DMS153 treated with DMSO at 0.1 percent for 48 hours (cell line): ENCODE measurements at regions not wholly inside any gene's neighbourhood (a gene's known extent, or its start where the extent isn't known, plus 50 kb on each side); places are given as distances from the start of the nearest gene placed in this dataset.
"Not testable (repeated sequence)": the region's sequence is repeated elsewhere in the genome, so short reads cannot be mapped to it uniquely, and the experiment has no call there.

Experiments
- DNase-seq: peaks from one replicate; lab custom pipeline; 2025; ENCODE audit not compliant: unreplicated experiment; lab: John Stamatoyannopoulos, UW

- no peak for DNase-seq
Observed at GRCh38 chr17:37859451-37859850, 64.8 kb upstream of the TBC1D3K start.

- DNase-seq: not testable (repeated sequence)
Observed at GRCh38 chr17:37858391-37858790, 65.8 kb upstream of the TBC1D3K start.

- no peak for DNase-seq
Observed at GRCh38 chr17:37856245-37856644, 68.0 kb upstream of the TBC1D3K start.

- DNase-seq: no peak
Observed at GRCh38 chr17:37849617-37849972, 74.6 kb upstream of the TBC1D3K start.

GRCh38 chr17:37848690-37849616 is 75.3 kb upstream of the TBC1D3K start:
- DNase-seq: no peak

- no peak for DNase-seq
Observed at GRCh38 chr17:37847811-37848331, 76.3 kb upstream of the TBC1D3K start.

GRCh38 chr17:37847102-37847501 is 77.1 kb upstream of the TBC1D3K start:
- no peak for DNase-seq

- DNase-seq: no peak
Observed at GRCh38 chr17:37844977-37845293, 79.3 kb upstream of the TBC1D3K start.

GRCh38 chr17:37844158-37844976 is 79.8 kb upstream of the TBC1D3K start:
- no peak for DNase-seq

GRCh38 chr17:37842401-37842800 is 81.8 kb upstream of the TBC1D3K start:
- no peak for DNase-seq

GRCh38 chr17:37841232-37841631 is 83.0 kb upstream of the TBC1D3K start:
- DNase-seq: no peak

- no peak for DNase-seq
Observed at GRCh38 chr17:37840576-37840975, 83.6 kb upstream of the TBC1D3K start.

GRCh38 chr17:37839196-37839978 is 84.8 kb upstream of the TBC1D3K start:
- no peak for DNase-seq

- no peak for DNase-seq
Observed at GRCh38 chr17:37838276-37838675, 85.9 kb upstream of the TBC1D3K start.

GRCh38 chr17:37836593-37836992 is 87.6 kb upstream of the TBC1D3K start:
- DNase-seq: no peak

- DNase-seq: no peak
Observed at GRCh38 chr17:37834168-37834567, 89.3 kb upstream of the HNF1B start.

GRCh38 chr17:37833237-37833859 is 88.5 kb upstream of the HNF1B start:
- no peak for DNase-seq

- DNase-seq: no peak
Observed at GRCh38 chr17:37831986-37832385, 87.1 kb upstream of the HNF1B start.

GRCh38 chr17:37831492-37831891 is 86.6 kb upstream of the HNF1B start:
- no peak for DNase-seq

- no peak for DNase-seq
Observed at GRCh38 chr17:37830151-37830993, 85.5 kb upstream of the HNF1B start.
